GM18517 (cell line): ENCODE measurements at regions not wholly inside any gene's neighbourhood (a gene's known extent, or its start where the extent isn't known, plus 50 kb on each side); places are given as distances from the start of the nearest gene placed in this dataset.
"Not testable (repeated sequence)": the region's sequence is repeated elsewhere in the genome, so short reads cannot be mapped to it uniquely, and the experiment has no call there.

ENCODE experiments used
- ATAC-seq: cut with Tn5 transposase; IDR thresholded peaks from one replicate; pipeline ENCODE4 v1.9.1; 2021; ENCODE audit warnings: mild to moderate bottlenecking, moderate library complexity; ENCODE audit not compliant: unreplicated experiment

- no peak for ATAC-seq
Measured at GRCh38 chr14:71800878-71801277, 131.4 kb upstream of the RGS6 start.

- no peak for ATAC-seq
Measured at GRCh38 chr14:71803539-71804260, 128.5 kb upstream of the RGS6 start.

GRCh38 chr14:71804992-71805391 is 127.2 kb upstream of the RGS6 start:
- ATAC-seq: no peak

GRCh38 chr14:71807049-71807448 is 125.2 kb upstream of the RGS6 start:
- not testable (repeated sequence) for ATAC-seq

- ATAC-seq: not testable (repeated sequence)
Measured at GRCh38 chr14:71810800-71811199, 121.4 kb upstream of the RGS6 start.

GRCh38 chr14:71812693-71813092 is 119.5 kb upstream of the RGS6 start:
- no peak for ATAC-seq

- no peak for ATAC-seq
Measured at GRCh38 chr14:71815110-71815509, 117.1 kb upstream of the RGS6 start.

- no peak for ATAC-seq
Measured at GRCh38 chr14:71824816-71825215, 107.4 kb upstream of the RGS6 start.

GRCh38 chr14:71833476-71833875 is 98.8 kb upstream of the RGS6 start:
- no peak for ATAC-seq

- no peak for ATAC-seq
Measured at GRCh38 chr14:71834284-71835204, 97.7 kb upstream of the RGS6 start.

- ATAC-seq: no peak
Measured at GRCh38 chr14:71852181-71852580, 80.0 kb upstream of the RGS6 start.

GRCh38 chr14:71855399-71856036 is 76.7 kb upstream of the RGS6 start:
- ATAC-seq: no peak

GRCh38 chr14:71856199-71856919 is 75.9 kb upstream of the RGS6 start:
- no peak for ATAC-seq

- ATAC-seq: no peak
Measured at GRCh38 chr14:71863049-71863448, 69.2 kb upstream of the RGS6 start.

GRCh38 chr14:71863766-71864165 is 68.5 kb upstream of the RGS6 start:
- no peak for ATAC-seq
